ENCODE measurements at regions not wholly inside any gene's neighbourhood (a gene's known extent, or its start where the extent isn't known, plus 50 kb on each side); places are given as distances from the start of the nearest gene placed in this dataset.
A peak's percentile ranks its signal among the peaks of the same experiment; 100 is the strongest.

DNA sequence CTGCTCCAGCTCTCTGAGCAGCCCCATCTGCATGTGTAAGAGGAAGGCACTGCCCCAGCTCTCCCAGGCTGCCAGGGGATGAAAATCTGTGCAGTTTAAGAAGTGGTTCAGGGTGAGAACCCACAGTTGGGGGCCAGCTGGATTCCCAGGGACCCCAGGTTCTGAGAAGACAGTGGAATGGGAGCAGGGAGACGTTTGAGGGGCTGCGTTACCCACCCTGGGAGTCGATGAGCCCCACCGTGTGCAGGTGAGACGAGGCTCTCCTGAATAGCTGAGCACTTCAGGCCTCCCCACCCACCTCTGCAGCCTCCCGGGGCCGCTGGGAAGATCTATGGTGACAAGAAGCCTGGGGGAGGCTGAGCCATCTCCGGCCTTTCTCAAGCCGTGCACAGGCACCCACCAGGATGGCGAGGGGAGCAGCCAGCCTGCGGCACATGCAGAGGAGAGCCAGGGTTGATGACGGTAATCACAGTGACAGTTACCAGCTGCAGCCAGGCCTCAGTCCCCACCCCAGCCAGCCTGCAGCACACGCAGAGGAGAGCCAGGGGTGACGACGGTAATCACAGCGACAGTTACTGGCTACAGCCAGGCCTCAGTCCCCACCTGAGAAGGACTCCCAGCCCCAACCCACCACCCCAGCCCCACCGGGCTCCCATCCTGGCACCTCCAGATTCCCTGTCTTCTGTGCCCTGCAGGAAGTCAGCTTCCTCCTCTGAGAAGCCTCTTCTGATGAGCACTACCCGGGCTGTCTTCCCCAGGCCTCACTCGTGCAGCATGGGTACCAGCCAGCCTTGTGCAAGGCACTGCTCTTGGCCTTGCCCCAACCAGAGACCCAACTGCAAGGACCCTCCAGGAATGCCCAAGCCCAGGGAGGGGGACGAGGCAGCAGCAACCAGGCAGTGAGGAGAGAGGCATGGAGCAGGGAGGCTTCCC, 150.8 kb upstream of the PPP1R26 start:
- no peaks in the 10 kb centered on the region for H3K79me2 ChIP-seq (ENCODE audit: insufficient read depth, low read length)

DNA sequence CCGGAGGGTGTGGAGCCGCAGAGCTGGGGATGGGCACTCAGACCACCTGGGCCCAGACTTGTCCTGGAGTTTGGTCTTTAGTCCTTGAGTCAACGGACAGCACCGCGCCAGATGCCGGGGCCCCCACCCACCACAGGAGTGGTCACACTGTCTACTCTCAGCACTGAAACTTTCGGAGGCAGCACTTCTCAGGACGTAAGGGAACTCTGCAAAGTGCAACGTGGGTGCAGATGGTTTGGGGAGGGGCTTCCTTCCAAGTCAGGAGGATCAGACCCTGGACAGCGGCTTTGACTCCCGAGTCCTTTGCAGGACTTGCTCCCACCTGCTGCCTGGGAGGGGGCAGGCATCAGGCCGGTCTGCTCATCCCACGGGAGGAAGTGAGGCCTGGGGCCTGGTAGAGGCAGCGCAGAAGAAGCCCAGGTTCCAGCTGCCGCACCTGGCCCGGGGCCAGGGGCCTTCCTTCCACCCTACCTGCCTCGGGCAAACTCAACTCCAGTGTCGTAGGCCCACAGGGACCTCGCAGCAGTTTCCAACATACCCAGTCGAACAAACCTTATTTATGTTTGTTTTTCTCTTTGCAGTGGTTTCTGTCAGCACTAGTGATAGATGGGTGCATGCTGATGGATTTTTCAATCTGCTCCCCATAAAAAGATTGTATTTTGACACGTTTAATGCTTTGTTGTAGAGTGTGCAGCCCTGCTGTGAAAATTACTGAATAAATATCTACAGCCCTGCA, 149.8 kb upstream of the PPP1R26 start:
- H4K20me1 ChIP-seq (ENCODE audit: insufficient read depth, low read length): no peaks in the 10 kb centered on the region
- no peak overlapping the region for H3K4me3 ChIP-seq (ENCODE audit: insufficient read depth, low read length)
- H3K27ac ChIP-seq (ENCODE audit: low read depth, low read length): no peak overlapping the region
- H3K4me1 ChIP-seq (ENCODE audit: insufficient read depth, low read length): no peaks in the 10 kb centered on the region
- H3K79me2 ChIP-seq (ENCODE audit: insufficient read depth, low read length): no peaks in the 10 kb centered on the region
- H3K9me3 ChIP-seq (ENCODE audit: low read depth, low read length): no peaks in the 10 kb centered on the region
- H3K27me3 ChIP-seq (ENCODE audit: insufficient read depth, low read length): no peaks in the 10 kb centered on the region
- TF ChIP-seq, protein P1, sequence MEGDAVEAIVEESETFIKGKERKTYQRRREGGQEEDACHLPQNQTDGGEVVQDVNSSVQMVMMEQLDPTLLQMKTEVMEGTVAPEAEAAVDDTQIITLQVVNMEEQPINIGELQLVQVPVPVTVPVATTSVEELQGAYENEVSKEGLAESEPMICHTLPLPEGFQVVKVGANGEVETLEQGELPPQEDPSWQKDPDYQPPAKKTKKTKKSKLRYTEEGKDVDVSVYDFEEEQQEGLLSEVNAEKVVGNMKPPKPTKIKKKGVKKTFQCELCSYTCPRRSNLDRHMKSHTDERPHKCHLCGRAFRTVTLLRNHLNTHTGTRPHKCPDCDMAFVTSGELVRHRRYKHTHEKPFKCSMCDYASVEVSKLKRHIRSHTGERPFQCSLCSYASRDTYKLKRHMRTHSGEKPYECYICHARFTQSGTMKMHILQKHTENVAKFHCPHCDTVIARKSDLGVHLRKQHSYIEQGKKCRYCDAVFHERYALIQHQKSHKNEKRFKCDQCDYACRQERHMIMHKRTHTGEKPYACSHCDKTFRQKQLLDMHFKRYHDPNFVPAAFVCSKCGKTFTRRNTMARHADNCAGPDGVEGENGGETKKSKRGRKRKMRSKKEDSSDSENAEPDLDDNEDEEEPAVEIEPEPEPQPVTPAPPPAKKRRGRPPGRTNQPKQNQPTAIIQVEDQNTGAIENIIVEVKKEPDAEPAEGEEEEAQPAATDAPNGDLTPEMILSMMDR (IDR thresholded peaks at IDR 0.05; ENCODE audit: extremely low read depth, low read depth, low read length): no peak
- H3K4me2 ChIP-seq (ENCODE audit: insufficient read depth, low read length): no peak overlapping the region
- no peak overlapping the region for H2AFZ ChIP-seq (ENCODE audit: low read length)
- H3K36me3 ChIP-seq (ENCODE audit: insufficient read depth, low read length): no peaks in the 10 kb centered on the region
- DNase-seq (ENCODE audit: insufficient read length, low spot score, missing footprints): peak; percentile 22

More for the DNA sequence above, 150.8 kb upstream of the PPP1R26 start:
- TF ChIP-seq, protein P1 (IDR thresholded peaks at IDR 0.05; ENCODE audit: extremely low read depth, low read depth, low read length): no peak
- Histone ChIP-seq H3K4me3 (ENCODE audit: insufficient read depth, low read length) (no peak overlapping the region), H3K27me3 (ENCODE audit: insufficient read depth, low read length) (no peaks in the 10 kb centered on the region), H3K4me2 (ENCODE audit: insufficient read depth, low read length) (no peak overlapping the region), H3K27ac (ENCODE audit: low read depth, low read length) (no peak overlapping the region), H4K20me1 (ENCODE audit: insufficient read depth, low read length) (no peaks in the 10 kb centered on the region), H3K9me3 (ENCODE audit: low read depth, low read length) (no peaks in the 10 kb centered on the region), H3K4me1 (ENCODE audit: insufficient read depth, low read length) (no peaks in the 10 kb centered on the region), H2AFZ (ENCODE audit: low read length) (no peak overlapping the region), H3K36me3 (ENCODE audit: insufficient read depth, low read length) (no peaks in the 10 kb centered on the region)
- peak; percentile 45 for DNase-seq (ENCODE audit: insufficient read length, low spot score, missing footprints)

DNA sequence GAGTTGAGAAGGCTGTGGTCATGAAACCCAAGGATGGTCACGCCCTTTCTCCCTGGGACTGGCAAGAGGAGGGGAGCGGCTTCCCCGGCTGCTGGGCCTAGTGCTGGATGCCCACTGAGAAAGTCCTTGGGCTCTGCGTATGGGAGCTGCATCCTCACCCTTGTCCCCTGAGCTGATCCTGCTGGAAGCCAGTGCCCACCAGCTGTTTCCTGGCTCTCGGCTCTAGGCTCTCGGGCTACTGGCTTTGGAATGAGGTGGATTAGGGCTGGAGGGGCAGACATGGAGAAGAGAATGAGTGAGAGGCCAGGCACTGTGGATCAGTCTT, 149.3 kb upstream of the PPP1R26 start:
- H3K79me2 ChIP-seq (ENCODE audit: insufficient read depth, low read length): no peaks in the 10 kb centered on the region

More for the DNA sequence above, 149.3 kb upstream of the PPP1R26 start:
- Histone ChIP-seq H3K4me1 (ENCODE audit: insufficient read depth, low read length) (no peaks in the 10 kb centered on the region), H3K4me3 (ENCODE audit: insufficient read depth, low read length) (no peak overlapping the region), H3K4me2 (ENCODE audit: insufficient read depth, low read length) (no peak overlapping the region), H3K27ac (ENCODE audit: low read depth, low read length) (no peak overlapping the region), H4K20me1 (ENCODE audit: insufficient read depth, low read length) (no peaks in the 10 kb centered on the region), H3K27me3 (ENCODE audit: insufficient read depth, low read length) (no peaks in the 10 kb centered on the region), H3K9me3 (ENCODE audit: low read depth, low read length) (no peaks in the 10 kb centered on the region), H3K36me3 (ENCODE audit: insufficient read depth, low read length) (no peaks in the 10 kb centered on the region), H2AFZ (ENCODE audit: low read length) (no peak overlapping the region)
- TF ChIP-seq, protein P1 (IDR thresholded peaks at IDR 0.05; ENCODE audit: extremely low read depth, low read depth, low read length): no peak
- no peak for DNase-seq (ENCODE audit: insufficient read length, low spot score, missing footprints)
